ENCODE measurements at regions not wholly inside any gene's neighbourhood (a gene's known extent, or its start where the extent isn't known, plus 50 kb on each side); places are given as distances from the start of the nearest gene placed in this dataset.

- Histone ChIP-seq H2AFZ (ENCODE audit: low read depth, low read length) (no peak overlapping the region), H3F3A (ENCODE audit: insufficient read depth, low read length, poor library complexity, severe bottlenecking) (no peaks in the 10 kb centered on the region), H3K9me2 (ENCODE audit: insufficient read depth, low read length) (no peaks in the 10 kb centered on the region), H3K27me3 (ENCODE audit: insufficient read depth, low read depth, low read length) (no peaks in the 10 kb centered on the region), H3K9ac (ENCODE audit: low read length) (no peak overlapping the region), H3K4me2 (ENCODE audit: low read length) (no peak overlapping the region), H3K27ac (ENCODE audit: low read length) (no peak overlapping the region), H3K4me3 (ENCODE audit: low read length) (no peak overlapping the region), H3K36me3 (ENCODE audit: insufficient read depth, low read length) (no peaks in the 10 kb centered on the region), H3K79me2 (replicated peaks; ENCODE audit: insufficient read depth, low read length) (no peaks in the 10 kb centered on the region), H4K20me1 (ENCODE audit: insufficient read depth) (no peaks in the 10 kb centered on the region), H3K9me3 (ENCODE audit: low read length) (no peaks in the 10 kb centered on the region)
- TF ChIP-seq RAD21 (conservative IDR thresholded peaks at IDR 0.05) (no peak), POLR2AphosphoS5 (IDR thresholded peaks at IDR 0.05) (no peak), MXI1 (conservative IDR thresholded peaks at IDR 0.05; ENCODE audit: poor library complexity, severe bottlenecking) (no peak), SMC3 (conservative IDR thresholded peaks at IDR 0.05; ENCODE audit: poor library complexity) (no peak), REST (IDR thresholded peaks at IDR 0.05; ENCODE audit: borderline replicate concordance) (no peak), TAF1 (IDR thresholded peaks at IDR 0.05; ENCODE audit: low read depth) (no peak)
Observed at GRCh38 chr7:120160166-120160565, 112.8 kb upstream of the KCND2 start.

- no peaks in the 10 kb centered on the region for H3K79me2 ChIP-seq (replicated peaks; ENCODE audit: insufficient read depth, low read length)
- no peaks in the 10 kb centered on the region for H3K36me3 ChIP-seq (ENCODE audit: insufficient read depth, low read length)
- no peaks in the 10 kb centered on the region for H3K27me3 ChIP-seq (ENCODE audit: insufficient read depth, low read depth, low read length)
- H3K9me2 ChIP-seq (ENCODE audit: insufficient read depth, low read length): no peaks in the 10 kb centered on the region
- no peak overlapping the region for H3K4me2 ChIP-seq (ENCODE audit: low read length)
- H2AFZ ChIP-seq (ENCODE audit: low read depth, low read length): no peak overlapping the region
- H3K4me3 ChIP-seq (ENCODE audit: low read length): no peak overlapping the region
- no peaks in the 10 kb centered on the region for H3F3A ChIP-seq (ENCODE audit: insufficient read depth, low read length, poor library complexity, severe bottlenecking)
- no peak overlapping the region for H3K9ac ChIP-seq (ENCODE audit: low read length)
- no peak overlapping the region for H3K27ac ChIP-seq (ENCODE audit: low read length)
- TF ChIP-seq POLR2AphosphoS5 (IDR thresholded peaks at IDR 0.05) (no peak), EZH2 (IDR thresholded peaks at IDR 0.05; ENCODE audit: borderline replicate concordance, insufficient read depth, low read length, poor library complexity, severe bottlenecking) (no peak), EP300 (conservative IDR thresholded peaks at IDR 0.05; ENCODE audit: poor library complexity, severe bottlenecking) (no peak), SMC3 (conservative IDR thresholded peaks at IDR 0.05; ENCODE audit: poor library complexity) (no peak), CTCF (IDR thresholded peaks at IDR 0.05; ENCODE audit: poor library complexity, severe bottlenecking) (no peak), REST (IDR thresholded peaks at IDR 0.05; ENCODE audit: borderline replicate concordance) (no peak), MXI1 (conservative IDR thresholded peaks at IDR 0.05; ENCODE audit: poor library complexity, severe bottlenecking) (no peak), RAD21 (conservative IDR thresholded peaks at IDR 0.05) (no peak), TAF1 (IDR thresholded peaks at IDR 0.05; ENCODE audit: low read depth) (no peak)
- no peaks in the 10 kb centered on the region for H3K9me3 ChIP-seq (ENCODE audit: low read length)
- no peaks in the 10 kb centered on the region for H4K20me1 ChIP-seq (ENCODE audit: insufficient read depth)
Observed at GRCh38 chr7:120163449-120163848, 109.5 kb upstream of the KCND2 start.

All from neural cell (in vitro differentiated cells).